ENCODE measurements at regions not wholly inside any gene's neighbourhood (a gene's known extent, or its start where the extent isn't known, plus 50 kb on each side); places are given as distances from the start of the nearest gene placed in this dataset.

DNA sequence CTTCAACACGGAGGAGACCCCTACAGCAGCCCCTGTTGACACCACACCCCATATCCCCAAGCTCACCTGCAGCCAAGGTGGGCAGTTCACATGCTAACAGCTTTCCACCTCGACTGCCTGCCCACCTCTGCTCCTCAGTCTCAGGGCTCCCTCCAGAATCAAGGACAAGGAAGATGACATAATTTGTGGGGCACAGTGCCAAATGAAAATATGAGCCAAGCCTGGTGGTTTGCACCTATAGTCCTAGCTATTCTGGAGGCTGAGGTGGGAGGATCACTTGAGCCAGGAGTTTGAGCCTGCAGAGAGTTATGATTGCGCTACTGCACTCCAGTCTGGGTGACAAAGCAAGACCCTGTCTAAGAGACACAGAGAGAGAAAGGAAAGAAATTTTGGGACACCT, 516.3 kb downstream of the BCOR start:
- H3K4me3 ChIP-seq (ENCODE audit: low read depth, low read length), result no peak overlapping the region
- H3K36me3 ChIP-seq (ENCODE audit: control insufficient read depth in 2 of 2, insufficient read depth in 1 of 2, low read length in 2 of 2), result no peaks in the 10 kb centered on the region
- CTCF ChIA-PET, result interaction anchor here (0.6 kb wide), 1 partner anchor 34 kb away, joined by 3 read pairs; no protein-coding TSS in a partner anchor
- H3K4me1 ChIP-seq (ENCODE audit: control insufficient read depth, insufficient read depth, low read length), result no peaks in the 10 kb centered on the region
- no peak overlapping the region for H3K27ac ChIP-seq (ENCODE audit: extremely low read depth, low read depth, low read length)
- POLR2A ChIA-PET, result no interaction called here
- TF ChIP-seq BCL11B (tag by site-specific recombination; IDR thresholded peaks at IDR 0.05; ENCODE audit: low read depth), result no peak
- TF ChIP-seq ZFHX2 (tag by site-specific recombination; conservative IDR thresholded peaks at IDR 0.05), result 0 out of 2 replicates have a peak, but pooled peaks have one; percentile 15
- no peaks in the 10 kb centered on the region for H3K9me3 ChIP-seq (ENCODE audit: control insufficient read depth, insufficient read depth, low read depth, low read length)

GRCh38 chrX:39582091-39582490, 515.7 kb downstream of the BCOR start:
- Histone ChIP-seq H3K9me3 (ENCODE audit: control insufficient read depth, insufficient read depth, low read depth, low read length) (no peaks in the 10 kb centered on the region), H3K27ac (ENCODE audit: extremely low read depth, low read depth, low read length) (no peak overlapping the region), H3K4me3 (ENCODE audit: low read depth, low read length) (no peak overlapping the region), H3K4me1 (ENCODE audit: control insufficient read depth, insufficient read depth, low read length) (no peaks in the 10 kb centered on the region), H3K36me3 (ENCODE audit: control insufficient read depth in 2 of 2, insufficient read depth in 1 of 2, low read length in 2 of 2) (no peaks in the 10 kb centered on the region)
- TF ChIP-seq OVOL3 (tag by site-specific recombination; IDR thresholded peaks at IDR 0.05) (no peak), ATF2 (tag by site-specific recombination; IDR thresholded peaks at IDR 0.05; ENCODE audit: low read depth) (no peak), ZNF423 (tag by site-specific recombination; IDR thresholded peaks at IDR 0.05) (no peak), ZNF324 (tag by site-specific recombination; IDR thresholded peaks at IDR 0.05) (no peak), GFI1B (tag by site-specific recombination; IDR thresholded peaks at IDR 0.05) (no peak), ZNF16 (tag by site-specific recombination; IDR thresholded peaks at IDR 0.05; ENCODE audit: low read depth) (no peak), ZNF155 (tag by site-specific recombination; IDR thresholded peaks at IDR 0.05) (no peak)
- ChIA-PET CTCF (interaction anchor here (0.6 kb wide), 2 partner anchors 35 to 137 kb away, joined by 3 read pairs; no protein-coding TSS in a partner anchor), POLR2A (no interaction called here)

GRCh38 chrX:39582976-39583375, 514.8 kb downstream of the BCOR start:
- ChIA-PET POLR2A (no interaction called here), CTCF (interaction anchor here (0.6 kb wide), 1 partner anchor 138 kb away, joined by 3 read pairs; no protein-coding TSS in a partner anchor)
- Histone ChIP-seq H3K27ac (ENCODE audit: extremely low read depth, low read depth, low read length) (no peak overlapping the region), H3K4me3 (ENCODE audit: low read depth, low read length) (no peak overlapping the region), H3K36me3 (ENCODE audit: control insufficient read depth in 2 of 2, insufficient read depth in 1 of 2, low read length in 2 of 2) (no peaks in the 10 kb centered on the region), H3K4me1 (ENCODE audit: control insufficient read depth, insufficient read depth, low read length) (no peaks in the 10 kb centered on the region), H3K9me3 (ENCODE audit: control insufficient read depth, insufficient read depth, low read depth, low read length) (no peaks in the 10 kb centered on the region)
- TF ChIP-seq ZNF658 (tag by site-specific recombination; IDR thresholded peaks at IDR 0.05), result no peak
- TF ChIP-seq ZNF776 (tag by site-specific recombination; IDR thresholded peaks at IDR 0.05; ENCODE audit: borderline replicate concordance), result no peak
- TF ChIP-seq ZNF19 (tag by site-specific recombination; IDR thresholded peaks at IDR 0.05; ENCODE audit: low read depth), result no peak
- TF ChIP-seq ZBTB20 (tag by site-specific recombination; IDR thresholded peaks at IDR 0.05), result no peak
- no peak for TF ChIP-seq ZNF2 (tag by site-specific recombination; IDR thresholded peaks at IDR 0.05)
- TF ChIP-seq ZNF138 (tag by site-specific recombination; IDR thresholded peaks at IDR 0.05; ENCODE audit: borderline replicate concordance), result no peak
- no peak for TF ChIP-seq ZNF311 (tag by site-specific recombination; IDR thresholded peaks at IDR 0.05; ENCODE audit: borderline replicate concordance)
- TF ChIP-seq, protein P1, sequence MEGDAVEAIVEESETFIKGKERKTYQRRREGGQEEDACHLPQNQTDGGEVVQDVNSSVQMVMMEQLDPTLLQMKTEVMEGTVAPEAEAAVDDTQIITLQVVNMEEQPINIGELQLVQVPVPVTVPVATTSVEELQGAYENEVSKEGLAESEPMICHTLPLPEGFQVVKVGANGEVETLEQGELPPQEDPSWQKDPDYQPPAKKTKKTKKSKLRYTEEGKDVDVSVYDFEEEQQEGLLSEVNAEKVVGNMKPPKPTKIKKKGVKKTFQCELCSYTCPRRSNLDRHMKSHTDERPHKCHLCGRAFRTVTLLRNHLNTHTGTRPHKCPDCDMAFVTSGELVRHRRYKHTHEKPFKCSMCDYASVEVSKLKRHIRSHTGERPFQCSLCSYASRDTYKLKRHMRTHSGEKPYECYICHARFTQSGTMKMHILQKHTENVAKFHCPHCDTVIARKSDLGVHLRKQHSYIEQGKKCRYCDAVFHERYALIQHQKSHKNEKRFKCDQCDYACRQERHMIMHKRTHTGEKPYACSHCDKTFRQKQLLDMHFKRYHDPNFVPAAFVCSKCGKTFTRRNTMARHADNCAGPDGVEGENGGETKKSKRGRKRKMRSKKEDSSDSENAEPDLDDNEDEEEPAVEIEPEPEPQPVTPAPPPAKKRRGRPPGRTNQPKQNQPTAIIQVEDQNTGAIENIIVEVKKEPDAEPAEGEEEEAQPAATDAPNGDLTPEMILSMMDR (tag by site-specific recombination; IDR thresholded peaks at IDR 0.05), result no peak
- no peak for TF ChIP-seq SP3 (tag by site-specific recombination; IDR thresholded peaks at IDR 0.05)
- TF ChIP-seq KLF1 (tag by site-specific recombination; IDR thresholded peaks at IDR 0.05), result no peak
- TF ChIP-seq, protein P2, sequence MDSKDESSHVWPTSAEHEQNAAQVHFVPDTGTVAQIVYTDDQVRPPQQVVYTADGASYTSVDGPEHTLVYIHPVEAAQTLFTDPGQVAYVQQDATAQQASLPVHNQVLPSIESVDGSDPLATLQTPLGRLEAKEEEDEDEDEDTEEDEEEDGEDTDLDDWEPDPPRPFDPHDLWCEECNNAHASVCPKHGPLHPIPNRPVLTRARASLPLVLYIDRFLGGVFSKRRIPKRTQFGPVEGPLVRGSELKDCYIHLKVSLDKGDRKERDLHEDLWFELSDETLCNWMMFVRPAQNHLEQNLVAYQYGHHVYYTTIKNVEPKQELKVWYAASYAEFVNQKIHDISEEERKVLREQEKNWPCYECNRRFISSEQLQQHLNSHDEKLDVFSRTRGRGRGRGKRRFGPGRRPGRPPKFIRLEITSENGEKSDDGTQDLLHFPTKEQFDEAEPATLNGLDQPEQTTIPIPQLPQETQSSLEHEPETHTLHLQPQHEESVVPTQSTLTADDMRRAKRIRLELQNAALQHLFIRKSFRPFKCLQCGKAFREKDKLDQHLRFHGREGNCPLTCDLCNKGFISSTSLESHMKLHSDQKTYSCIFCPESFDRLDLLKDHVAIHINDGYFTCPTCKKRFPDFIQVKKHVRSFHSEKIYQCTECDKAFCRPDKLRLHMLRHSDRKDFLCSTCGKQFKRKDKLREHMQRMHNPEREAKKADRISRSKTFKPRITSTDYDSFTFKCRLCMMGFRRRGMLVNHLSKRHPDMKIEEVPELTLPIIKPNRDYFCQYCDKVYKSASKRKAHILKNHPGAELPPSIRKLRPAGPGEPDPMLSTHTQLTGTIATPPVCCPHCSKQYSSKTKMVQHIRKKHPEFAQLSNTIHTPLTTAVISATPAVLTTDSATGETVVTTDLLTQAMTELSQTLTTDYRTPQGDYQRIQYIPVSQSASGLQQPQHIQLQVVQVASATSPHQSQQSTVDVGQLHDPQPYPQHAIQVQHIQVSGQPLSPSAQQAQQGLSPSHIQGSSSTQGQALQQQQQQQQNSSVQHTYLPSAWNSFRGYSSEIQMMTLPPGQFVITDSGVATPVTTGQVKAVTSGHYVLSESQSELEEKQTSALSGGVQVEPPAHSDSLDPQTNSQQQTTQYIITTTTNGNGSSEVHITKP (tag by site-specific recombination; IDR thresholded peaks at IDR 0.05), result no peak
- TF ChIP-seq ZBTB49 (tag by site-specific recombination; IDR thresholded peaks at IDR 0.05; ENCODE audit: low read depth), result no peak
- TF ChIP-seq ZNF292 (tag by site-specific recombination; IDR thresholded peaks at IDR 0.05; ENCODE audit: borderline replicate concordance, low read depth), result no peak
- no peak for TF ChIP-seq ZEB2 (tag by site-specific recombination; IDR thresholded peaks at IDR 0.05)
- TF ChIP-seq ZNF37A (tag by site-specific recombination; IDR thresholded peaks at IDR 0.05), result no peak

All from HEK293 (cell line).